T-helper 9 cell (primary cell): ENCODE measurements at regions not wholly inside any gene's neighbourhood (a gene's known extent, or its start where the extent isn't known, plus 50 kb on each side); places are given as distances from the start of the nearest gene placed in this dataset.

Experiments
- DNase-seq: peaks from one replicate; pipeline ENCODE4 v3.0.0-alpha.2; 2020

DNA sequence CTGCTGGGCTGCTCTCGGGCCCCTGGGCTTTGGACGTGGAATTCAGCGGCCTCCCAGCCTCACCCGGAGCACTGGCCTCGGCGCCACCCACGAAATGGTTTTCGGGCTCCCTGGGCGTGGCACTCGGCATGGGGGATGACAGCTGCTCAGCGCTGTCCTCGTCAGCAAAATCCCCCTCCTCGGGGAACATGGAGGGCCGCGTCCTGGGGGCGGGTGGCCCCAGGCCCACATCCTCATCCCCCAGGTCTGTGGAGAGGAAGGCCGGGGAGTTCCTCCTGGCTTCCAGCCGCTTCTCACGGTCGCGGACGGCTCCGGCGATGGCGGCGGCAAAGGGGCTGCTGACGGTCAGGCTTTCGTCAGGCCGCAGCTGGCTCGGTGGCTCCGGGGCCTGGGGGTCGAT, 88.4 kb downstream of the CTTN start:
- DNase-seq = no peak

DNA sequence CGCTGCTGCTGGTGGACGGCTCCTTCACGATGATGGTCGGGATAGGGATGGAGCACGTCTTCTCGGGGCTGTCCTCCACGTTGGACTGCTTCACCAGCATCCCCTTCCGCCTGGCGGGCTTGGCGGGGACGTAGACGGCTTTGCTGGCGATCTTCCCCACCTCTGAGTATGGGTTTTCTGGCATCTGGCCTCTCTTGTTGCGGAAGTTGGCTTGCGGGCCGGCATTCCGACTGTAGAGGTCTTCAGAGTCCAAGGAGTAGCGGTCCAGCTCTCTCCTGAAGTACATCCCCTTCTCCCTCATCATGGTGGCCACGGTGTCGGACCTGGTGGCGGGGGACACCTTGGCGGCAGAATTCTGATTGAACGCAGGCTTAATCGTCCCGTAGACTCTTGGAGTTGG, 88.8 kb downstream of the CTTN start:
- DNase-seq = no peak

DNA sequence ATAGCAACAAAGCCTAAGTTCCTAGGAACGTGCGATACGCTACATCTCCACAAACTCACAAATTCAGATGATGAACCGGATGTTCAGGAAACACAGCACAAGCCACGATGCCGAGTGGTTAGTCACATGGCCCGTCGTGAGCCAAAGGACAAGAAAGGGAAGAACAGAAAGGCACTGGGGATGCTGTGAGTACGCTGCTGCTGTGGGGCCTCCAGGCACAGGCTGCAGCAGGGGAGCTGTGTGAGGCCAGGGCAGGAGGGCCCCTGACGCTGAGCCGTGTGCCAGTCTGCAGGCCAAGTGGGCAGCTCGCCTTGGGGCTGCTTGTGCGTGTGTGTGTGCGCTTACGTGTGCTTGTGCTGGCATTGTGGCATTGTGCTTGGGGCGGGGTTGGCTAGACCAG, 89.4 kb downstream of the CTTN start:
- DNase-seq = no peak

DNA sequence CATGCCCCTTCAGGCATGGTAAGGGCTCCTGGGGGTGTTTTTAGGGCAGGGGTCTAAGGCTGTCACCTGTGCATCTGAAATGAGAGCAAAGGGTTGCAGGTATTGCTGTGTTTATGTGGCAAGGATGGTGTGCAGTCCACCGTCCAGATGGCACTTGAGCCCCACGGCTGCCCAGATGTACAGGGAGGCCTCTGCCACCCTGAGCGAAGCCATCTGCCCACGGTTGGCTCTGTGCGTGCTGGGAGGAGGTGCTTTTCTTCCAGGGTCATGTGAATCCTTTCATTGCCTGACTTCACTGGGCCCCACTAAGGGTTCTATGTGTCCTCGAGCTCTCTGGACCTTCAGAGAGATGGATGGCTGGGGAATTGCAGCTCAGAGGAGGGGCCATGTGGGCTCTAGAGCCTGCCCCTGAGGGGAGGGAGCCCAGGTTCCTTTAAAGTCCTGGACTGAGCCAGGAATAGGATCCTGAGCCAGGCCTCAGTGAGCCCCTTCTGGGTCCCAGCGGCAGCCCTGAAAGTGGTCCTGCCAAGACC, 89.9 kb downstream of the CTTN start:
- DNase-seq = no peak

DNA sequence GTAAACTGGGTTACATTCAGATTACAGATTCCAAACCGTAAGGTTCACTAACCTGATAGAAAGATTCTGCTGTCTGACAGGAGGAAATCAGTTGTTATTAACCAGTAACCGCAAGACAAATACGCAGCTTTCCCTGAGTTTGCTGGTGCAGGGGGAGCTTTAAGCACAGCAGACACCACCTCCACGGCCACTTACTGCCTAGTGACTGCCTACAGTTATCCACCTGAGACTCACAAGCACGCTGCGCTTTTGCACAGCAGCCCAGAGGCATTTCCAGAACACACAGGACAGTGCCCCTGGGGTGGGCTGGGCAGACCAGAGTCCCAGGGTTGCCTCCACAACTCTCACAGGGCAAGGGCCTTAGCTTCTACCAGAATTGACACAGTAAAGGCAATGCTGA, 90.9 kb downstream of the CTTN start:
- DNase-seq = no peak

DNA sequence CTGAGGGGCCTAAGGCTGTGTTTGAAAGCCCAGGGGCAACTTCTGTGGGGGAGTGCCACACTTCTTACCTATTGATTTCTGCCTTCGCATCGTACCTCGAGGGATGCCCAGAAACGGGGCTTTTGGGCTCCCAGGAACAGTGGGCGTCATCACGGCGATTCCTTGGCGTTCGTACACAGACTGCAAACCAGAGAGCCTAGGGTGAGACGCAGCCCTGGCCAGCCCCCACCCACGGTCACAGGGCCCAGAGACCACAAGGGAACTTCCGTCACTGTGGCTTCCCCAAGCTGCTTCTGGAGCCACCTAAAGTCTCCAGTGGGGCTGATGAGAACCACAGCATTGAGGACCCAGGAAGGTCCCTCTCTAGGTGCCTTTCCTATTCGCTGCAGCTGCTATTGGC, 91.9 kb downstream of the CTTN start:
- no peak for DNase-seq

DNA sequence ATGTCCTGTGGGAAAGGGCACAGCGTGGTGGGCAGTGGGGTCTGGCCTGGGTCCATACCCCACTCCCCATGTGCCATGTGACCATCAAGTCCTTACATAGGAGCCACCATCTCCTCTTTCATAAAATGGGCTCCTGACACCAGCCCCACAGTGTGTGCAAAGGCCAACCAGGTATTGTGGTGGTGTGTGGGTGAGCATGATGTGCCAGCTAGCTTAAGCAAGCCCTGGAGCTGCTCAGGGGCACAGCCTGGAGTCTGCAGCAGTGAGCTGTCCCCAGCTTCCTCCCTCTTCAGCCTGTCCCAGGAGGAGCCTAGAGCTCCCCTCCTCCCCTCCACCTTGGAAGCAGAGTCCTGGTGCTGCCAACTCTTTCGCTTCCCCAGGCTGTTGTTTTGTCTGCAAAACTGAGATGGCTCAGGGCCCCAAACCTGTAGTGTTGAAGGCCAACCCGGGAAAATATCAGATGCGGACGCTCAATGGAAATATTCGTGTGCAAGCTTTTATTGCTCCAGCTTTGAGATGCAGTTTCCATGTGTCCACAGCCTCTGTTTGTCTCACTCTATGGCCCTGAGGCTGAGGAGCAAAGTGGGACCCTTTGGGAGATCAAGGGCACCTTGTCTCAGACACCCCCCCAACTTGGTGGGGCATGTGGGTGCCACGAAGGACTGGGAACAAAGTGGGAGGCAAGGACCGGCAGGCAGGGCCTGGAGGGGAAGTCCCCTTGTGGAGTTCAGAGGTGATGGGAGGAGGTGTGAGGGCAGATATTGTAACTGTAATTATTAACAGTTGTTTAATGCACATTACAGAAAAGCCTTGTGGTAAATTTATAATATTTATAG, 92.6 kb downstream of the CTTN start:
- no peak for DNase-seq

DNA sequence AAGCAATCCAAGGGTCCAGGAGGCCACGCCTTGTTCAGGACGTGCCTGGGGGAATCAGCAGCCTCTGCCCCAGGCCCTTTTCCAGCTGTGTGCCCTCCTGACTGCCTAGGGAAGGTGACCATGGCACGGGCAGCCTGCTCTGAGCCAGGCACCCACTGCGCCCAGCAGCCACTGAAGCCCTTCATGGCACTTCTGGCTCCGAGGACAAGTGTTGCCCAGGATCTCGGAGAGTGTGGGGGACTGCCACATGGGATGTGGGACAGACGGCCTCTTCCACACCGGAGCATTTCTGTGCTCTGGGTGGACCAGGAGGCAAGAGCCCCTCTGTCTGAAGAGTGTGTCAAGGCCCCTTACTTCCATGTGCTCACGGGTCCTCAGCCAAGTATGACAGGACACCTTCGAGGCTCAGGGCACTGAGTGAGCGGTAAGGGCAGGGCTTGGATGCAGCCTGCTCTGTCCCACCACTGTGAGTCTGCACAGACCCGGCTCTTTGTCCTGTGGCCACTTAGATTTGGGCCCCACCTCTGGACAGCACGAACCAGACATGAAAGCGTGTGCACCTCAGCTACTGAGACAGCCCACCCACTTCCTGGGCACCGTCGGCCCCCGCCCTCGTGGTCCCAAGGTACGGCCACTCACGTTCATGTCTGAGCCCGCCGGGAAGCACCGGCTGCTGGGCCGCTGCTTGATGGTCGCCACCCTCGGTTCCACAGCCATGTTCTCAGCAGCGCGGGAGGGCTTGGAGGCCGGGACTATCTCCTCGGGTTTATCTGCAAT, 93.6 kb downstream of the CTTN start:
- no peak for DNase-seq

DNA sequence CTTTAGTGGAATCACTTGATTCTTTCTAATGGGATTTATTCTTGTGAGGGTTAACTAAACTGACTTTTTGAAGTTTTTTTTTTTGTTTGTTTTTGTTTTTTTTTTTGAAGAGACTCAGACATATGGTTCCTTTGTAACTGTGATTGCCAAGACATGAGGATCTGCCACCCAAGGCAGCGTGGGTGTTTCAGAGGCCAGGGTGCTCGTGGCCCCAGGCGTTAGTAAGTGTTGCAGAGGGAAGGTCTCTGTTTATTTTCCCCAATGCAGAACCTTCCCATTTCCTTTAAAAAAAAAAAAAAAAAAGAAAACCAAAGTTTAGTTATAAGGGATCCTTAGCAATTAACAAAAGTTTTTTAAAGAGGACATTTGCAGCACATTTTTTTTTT, 94.8 kb downstream of the CTTN start:
- no peak for DNase-seq

DNA sequence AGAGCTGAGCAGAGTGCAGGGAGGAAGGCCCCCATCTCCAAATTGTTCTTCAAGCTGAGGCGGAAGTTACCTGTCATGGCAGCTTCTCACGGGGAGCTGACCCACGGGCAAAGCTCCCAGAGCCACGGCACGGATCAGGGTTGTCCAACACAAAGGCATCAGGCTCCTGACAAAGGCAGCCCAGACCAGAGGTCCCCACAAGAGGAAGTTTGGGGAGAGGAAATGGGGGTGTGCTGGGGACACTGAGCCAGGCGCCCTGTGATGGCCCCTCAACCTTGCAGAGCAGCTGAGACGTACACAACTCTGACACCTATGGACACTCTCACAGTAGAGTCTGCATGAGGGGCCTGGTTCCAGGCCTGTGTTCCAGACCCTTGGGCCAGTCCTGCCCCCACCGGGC, 95.6 kb downstream of the CTTN start:
- DNase-seq = no peak

DNA sequence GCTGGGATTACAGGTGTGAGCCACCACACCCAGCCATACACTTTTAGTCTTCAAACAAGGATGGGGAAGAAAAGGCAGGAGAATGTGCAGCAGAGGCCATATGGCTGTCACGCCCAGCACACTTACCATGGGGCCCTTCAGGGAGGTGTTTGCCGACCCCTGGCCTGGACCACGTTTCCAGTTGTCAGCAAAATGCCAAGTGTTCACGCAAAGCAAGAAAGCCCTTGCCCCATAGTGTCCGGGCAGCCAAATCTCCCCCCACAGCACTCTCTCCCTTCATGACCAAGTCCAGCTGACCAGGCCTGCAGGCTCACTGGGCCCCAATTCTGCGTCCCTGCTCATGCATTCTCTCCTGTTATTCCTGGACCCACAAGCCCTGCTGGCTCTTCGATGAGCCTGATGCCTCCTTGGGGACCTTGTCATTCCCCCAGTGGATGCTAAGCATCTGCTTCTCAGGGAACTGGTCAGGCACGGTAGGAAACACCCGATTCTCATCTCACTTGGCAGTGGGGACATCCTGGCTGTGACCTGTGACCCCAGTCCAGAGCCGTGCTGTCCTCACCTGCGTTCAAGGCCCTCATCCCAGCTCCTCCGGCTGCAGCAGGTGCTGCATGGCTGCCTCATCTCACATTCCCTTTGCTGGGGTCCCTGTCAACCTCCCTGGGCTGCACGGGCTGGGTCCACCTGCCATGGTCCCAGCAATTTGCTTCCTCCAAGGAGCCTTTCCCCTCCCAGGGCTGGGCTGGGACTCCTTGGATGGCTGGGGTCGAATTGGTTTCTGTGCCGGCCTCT, 96.4 kb downstream of the CTTN start:
- DNase-seq = no peak

DNA sequence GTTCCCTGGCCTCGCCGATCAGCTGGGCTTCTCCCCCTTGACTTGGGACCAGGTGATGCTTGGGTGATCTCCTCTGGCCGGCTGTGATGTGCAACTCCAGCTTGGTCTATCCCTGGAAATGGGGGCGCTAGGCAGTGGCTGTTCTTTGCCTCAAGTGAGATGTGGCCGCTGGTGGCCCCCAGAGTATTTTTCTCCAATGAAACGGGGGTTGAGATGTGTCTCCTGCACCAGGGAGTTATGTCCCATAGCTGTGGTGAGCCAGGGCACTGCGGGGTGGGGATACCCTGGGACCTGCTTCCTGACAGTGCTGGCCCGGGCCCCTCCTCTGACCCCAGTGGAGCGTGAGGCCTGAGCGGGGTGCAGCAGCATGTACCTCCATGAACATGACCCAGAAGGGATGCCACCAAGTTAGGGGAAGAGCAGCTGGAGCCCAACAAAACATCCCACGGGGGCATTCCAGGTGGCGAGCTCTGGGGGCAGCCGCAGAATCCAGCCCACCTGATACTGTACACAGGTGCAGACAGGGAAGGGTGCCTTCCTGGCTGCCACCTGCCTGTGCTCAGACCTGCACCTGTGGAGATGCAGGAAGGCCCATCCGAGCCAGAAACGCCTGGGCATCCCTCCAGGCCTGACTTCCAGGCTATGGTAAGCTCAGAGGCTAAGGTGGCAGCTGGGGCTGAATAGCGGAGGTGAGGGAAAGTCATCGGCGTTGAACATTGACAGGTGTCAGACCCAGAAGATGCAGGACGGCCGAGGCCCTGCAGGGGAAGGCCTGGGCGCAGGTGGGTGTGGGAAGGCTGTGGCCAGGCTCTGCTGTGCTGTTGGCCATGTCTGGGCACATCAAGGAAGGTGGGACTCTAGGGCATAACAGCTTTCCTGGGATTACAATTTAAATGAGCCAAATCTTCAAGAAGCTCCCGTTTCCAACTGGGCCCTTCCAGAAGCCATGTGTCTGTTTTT, 97.3 kb downstream of the CTTN start:
- no peak for DNase-seq

DNA sequence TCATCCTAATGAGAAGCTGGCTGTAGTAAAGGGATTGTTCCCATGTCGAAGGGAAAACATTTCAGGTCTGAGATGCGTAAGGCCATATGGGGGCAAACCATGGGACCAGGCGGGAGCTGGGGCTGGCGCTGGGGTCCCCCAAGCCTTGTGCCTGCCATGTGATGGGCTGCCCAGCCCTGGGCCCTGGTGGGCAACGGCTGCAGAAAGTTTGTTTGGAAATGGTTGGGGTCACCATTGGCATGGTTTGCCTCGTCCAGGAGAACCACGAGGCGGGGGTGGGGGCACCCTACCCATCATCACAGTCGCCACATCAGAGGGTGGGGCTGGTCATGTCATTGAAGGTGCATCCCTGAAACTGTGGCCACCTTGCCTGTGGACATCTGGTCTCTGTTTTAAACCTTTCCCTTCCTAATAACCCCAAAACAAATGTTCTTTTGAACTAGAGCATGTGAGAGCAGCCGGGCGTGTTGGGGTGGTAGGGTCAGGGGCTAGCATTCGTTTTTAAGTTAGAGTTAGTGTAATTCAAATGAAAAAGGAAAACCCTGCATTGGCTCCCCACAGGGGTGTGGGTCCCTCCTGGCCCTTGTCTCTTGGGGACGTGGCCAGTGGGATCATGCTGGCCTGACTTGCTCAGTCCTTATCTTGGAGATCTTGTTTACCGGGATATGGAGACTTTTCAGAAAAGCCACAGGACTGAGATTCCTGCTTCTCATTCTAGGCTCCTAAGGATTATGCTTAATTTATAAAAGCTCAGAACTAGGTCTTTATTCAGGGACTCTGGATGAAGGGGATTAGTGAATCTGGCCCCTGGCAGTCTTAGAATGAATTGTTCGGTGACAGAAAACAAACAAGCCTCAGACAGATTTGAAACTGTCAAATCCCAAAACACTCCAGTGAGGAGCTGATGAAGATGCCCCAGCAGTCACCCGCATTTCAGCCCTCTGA, 98.5 kb downstream of the CTTN start:
- no peak for DNase-seq

DNA sequence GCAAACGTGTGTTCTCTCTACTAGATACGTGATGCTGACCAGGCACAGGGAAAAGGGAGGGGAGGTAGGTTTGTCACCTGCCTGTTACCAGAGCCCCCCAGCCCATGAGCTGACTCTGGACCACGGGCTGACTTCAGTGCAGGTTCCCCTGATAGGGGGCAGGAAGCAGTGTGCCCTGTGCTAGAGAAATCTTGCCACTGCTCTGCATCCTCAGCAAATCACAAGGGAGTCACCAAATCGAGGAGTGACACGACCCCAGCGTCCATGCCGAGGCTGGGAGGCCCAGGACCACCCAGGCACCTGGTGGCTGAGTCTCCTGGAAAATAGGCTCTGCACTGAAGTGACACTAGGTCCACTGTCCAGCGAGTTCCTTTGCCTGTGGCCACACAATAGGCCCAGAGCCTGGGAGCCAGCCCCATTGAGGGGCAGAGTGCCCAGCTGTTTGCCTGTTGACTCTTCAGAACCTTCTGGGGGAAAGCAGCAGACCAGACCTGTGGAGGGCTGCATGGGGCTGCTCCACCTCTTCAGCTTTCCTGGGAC, 99.3 kb downstream of the CTTN start:
- no peak for DNase-seq

DNA sequence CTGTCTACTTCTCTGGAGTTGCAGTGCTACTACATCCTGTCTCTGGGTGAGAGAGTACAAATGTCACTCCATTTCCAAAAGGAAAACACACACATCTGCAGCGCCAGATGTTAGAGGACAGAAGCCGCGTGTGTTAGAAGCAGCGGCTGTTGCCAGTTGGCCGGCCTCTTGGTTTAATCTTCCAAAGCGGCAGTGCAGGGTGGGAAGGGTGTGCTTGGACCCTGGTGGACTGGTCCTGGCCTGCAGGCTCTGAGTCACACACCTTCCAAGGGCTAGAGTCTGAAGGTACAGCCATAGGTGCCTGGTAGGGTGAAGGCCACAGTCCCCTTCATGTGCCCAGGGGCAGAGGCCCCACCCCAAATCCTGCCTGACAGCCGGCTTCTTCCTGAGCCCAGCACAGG, 99.8 kb downstream of the CTTN start:
- no peak for DNase-seq

DNA sequence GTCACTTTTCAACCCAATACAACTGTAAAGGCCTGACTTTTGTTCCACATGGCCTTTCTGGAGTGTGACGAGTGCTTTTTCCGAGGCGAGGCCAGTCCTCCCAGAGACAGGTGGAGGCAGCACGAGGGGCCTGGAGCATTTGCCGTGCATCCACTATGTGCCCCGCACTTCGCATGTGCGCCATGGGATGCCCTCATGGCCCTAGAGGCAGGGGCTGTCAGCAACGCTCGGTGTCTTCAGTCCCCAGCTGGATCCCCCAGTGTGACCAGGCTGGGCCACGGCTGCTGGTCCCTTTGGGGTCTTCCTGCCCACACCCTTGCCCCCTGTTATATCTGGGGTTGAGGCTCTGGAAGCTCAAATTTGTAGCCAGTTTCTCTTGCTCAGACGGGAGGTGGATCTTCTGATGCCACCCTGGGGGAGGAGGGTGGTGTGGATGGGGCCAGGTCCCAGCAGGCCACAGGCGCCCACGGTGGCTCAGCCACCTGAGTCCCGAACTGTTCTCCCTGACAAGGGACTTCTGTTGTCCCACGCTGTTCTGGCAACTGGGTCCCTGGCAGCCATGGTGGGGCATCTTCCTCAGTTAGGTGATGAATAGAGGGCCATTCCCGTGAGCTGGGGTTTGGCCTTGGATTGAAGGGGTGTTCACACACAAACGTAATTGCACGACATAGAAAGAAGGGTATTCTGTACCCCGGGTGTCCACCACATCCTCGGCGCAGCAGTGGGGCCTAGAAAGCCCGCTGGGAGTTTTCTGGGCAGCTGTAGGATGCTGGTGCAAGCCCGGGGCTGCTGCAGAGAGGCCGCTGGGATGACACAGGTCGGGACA, 100.9 kb downstream of the CTTN start:
- DNase-seq = no peak

DNA sequence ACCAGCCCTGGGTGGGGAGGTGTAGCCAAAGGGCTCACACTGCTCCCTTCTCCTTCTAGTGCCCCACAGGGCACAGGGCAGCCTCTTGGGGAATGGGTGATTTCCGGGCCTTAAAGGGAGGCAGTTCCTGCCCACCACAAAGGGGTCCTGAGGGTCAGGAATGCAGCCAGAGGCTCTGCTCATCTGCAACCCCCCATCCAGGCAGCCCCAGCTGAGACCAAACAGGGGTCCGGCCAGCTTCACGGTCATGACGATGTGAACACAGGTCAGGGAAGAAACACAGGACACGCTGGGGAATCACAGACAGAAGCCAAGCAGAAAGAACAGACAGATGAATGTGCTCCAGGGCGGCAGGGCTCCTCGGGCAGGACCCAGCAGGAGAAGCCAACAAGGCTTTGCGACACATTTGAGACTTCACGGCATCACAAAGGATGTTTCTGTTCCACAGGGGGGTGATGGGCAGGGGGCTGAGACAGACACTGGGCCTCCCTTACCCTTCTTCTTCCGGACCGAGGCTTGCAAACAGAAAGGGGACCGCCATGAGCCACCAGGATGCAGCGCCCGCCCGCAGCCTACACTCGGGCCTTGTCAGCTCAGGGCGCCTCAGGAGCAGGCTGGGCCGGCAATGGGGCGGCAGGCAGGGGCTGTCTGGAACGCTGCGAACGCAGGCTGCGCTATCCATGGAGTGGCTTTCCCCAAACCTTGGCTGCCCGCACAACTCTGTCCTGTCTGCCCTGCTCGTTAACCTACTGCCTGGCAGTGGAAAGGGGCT, 101.9 kb downstream of the CTTN start:
- no peak for DNase-seq

DNA sequence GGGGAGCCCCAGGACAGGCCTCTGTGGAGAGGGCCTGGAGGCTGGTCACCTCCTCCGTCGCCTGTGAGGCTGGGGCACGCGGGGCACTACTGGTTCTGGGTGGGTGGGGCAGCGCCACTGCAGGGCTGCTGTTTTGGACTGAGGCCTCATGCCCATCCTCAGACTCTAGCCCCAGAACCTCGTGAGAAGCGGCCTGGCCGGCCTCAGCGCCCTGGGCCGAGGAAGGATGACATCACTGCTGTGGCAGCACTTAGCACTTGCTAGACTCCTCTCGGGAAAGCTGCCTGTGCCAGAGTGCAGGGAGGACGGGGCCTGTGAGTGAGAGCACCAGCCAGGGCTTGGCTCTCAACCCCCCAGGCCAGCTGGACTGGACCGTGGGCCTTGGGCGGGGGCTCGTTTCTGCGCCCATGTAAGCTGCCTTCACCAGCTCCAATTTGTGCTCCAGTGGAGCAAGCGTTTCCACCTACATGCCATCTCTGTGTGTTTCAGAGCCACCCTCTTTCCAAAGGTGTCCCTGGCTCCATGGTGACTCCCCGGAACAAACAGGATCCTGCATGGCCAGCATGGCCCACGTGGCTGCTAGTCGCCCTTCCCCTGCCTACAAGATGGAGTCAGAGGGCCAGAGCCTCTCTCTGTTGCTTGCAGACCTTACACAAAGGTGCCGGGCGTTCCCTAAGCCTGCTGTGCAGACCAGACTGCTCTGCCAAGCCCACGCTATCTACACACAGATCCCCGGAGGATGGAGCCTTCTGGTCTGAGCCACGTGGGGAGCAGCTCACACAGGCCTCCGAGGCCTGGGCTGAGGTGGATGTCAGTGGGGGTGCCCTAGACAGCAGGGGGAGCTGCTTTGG, 102.9 kb downstream of the CTTN start:
- no peak for DNase-seq
